Mucosa of descending colon (tissue), 3 donors: ENCODE measurements at regions not wholly inside any gene's neighbourhood (a gene's known extent, or its start where the extent isn't known, plus 50 kb on each side); places are given as distances from the start of the nearest gene placed in this dataset.

ENCODE experiments used
- ATAC-seq: fragments of 200-7000 bp; cut with Tn5 transposase; one replicate; pipeline ENCODE4 v1.9.1; 2020; ENCODE audit warnings: mild to moderate bottlenecking, moderate library complexity
- DNase-seq, 3 donors: peaks; one replicate each; pipeline ENCODE4 v3.0.0-alpha.2; 2020
- H3K36me3 ChIP-seq: fragments of 200-600 bp; one replicate; pipeline ENCODE4 v1.8.0; 2021; ENCODE audit warnings: low read depth, mild to moderate bottlenecking
- H3K4me1 ChIP-seq: fragments of 200-600 bp; one replicate; pipeline ENCODE4 v1.8.0; 2021; ENCODE audit warnings: low read depth, mild to moderate bottlenecking
- H3K4me3 ChIP-seq: fragments of 200-600 bp; one replicate; pipeline ENCODE4 v1.8.0; 2021; ENCODE audit warnings: mild to moderate bottlenecking
- H3K9me3 ChIP-seq: fragments of 200-600 bp; one replicate; pipeline ENCODE4 v1.8.0; 2021; ENCODE audit warnings: mild to moderate bottlenecking
- CTCF ChIP-seq: fragments of 200-600 bp; IDR thresholded peaks from one replicate; pipeline ENCODE4 v1.8.0; 2022; ENCODE audit warnings: antibody characterized with exemption, mild to moderate bottlenecking
- intact Hi-C, 2 donors: fragments of 100-400 bp; cut with DNase I in 1 of 2; cut with micrococcal nuclease in 1 of 2; formaldehyde crosslinking; loops; one replicate each; pipeline versions ENCODE4 v1.11.0 to v1.11.1; 2022; cut with DNase I, micrococcal nuclease
- donor health status: DM: no; HTN: no; CAD: no; lungs with moderate emphysema.
- donor health status: DM: no; HTN: no; CAD: no.
- donor health status: DM: no; HTN: yes; CAD: no.

- Histone ChIP-seq H3K4me3 (no peak overlapping the region), H3K4me1 (no peaks in the 10 kb centered on the region), H3K9me3 (no peaks in the 10 kb centered on the region), H3K36me3 (no peaks in the 10 kb centered on the region)
- ATAC-seq = no peak
- intact Hi-C loops = no loop called here
- no peak for DNase-seq
- no peak for TF ChIP-seq CTCF
Measured at GRCh38 chr16:5349101-5349500, 251.5 kb upstream of the EEF2KMT start.

GRCh38 chr16:5347561-5347960 is 250.0 kb upstream of the EEF2KMT start:
- TF ChIP-seq CTCF = no peak
- Histone ChIP-seq H3K4me1 (no peaks in the 10 kb centered on the region), H3K9me3 (no peaks in the 10 kb centered on the region), H3K36me3 (no peaks in the 10 kb centered on the region), H3K4me3 (no peak overlapping the region)
- DNase-seq (no peak), ATAC-seq (no peak)
- intact Hi-C loops = no loop called here

GRCh38 chr16:5336941-5337340 is 239.3 kb upstream of the EEF2KMT start:
- no peaks in the 10 kb centered on the region for H3K36me3 ChIP-seq
- no peak for DNase-seq
- intact Hi-C loops = no loop called here
- no peak for ATAC-seq
- no peak for TF ChIP-seq CTCF
- H3K9me3 ChIP-seq = no peaks in the 10 kb centered on the region
- no peak overlapping the region for H3K4me3 ChIP-seq
- H3K4me1 ChIP-seq = no peaks in the 10 kb centered on the region

- no peaks in the 10 kb centered on the region for H3K9me3 ChIP-seq
- no peak for TF ChIP-seq CTCF
- no peak for DNase-seq
- no peak for ATAC-seq
- H3K36me3 ChIP-seq = no peaks in the 10 kb centered on the region
- H3K4me3 ChIP-seq = no peak overlapping the region
- H3K4me1 ChIP-seq = no peaks in the 10 kb centered on the region
- intact Hi-C loops = no loop called here
Measured at GRCh38 chr16:5333991-5334390, 236.4 kb upstream of the EEF2KMT start.

- no peaks in the 10 kb centered on the region for H3K4me1 ChIP-seq
- intact Hi-C loops = no loop called here
- ATAC-seq = no peak
Measured at GRCh38 chr16:5333126-5333525, 235.5 kb upstream of the EEF2KMT start.

More at GRCh38 chr16:5333126-5333525, 235.5 kb upstream of the EEF2KMT start:
- Histone ChIP-seq H3K9me3 (no peaks in the 10 kb centered on the region), H3K4me3 (no peak overlapping the region), H3K36me3 (no peaks in the 10 kb centered on the region)
- TF ChIP-seq CTCF = no peak
- no peak for DNase-seq
